ENCODE measurements at regions not wholly inside any gene's neighbourhood (a gene's known extent, or its start where the extent isn't known, plus 50 kb on each side); places are given as distances from the start of the nearest gene placed in this dataset. TPM values are rescaled to one million over a fixed set of nuclear protein-coding genes. Genes with fewer than 3 reads are reported as not detected.

DNA sequence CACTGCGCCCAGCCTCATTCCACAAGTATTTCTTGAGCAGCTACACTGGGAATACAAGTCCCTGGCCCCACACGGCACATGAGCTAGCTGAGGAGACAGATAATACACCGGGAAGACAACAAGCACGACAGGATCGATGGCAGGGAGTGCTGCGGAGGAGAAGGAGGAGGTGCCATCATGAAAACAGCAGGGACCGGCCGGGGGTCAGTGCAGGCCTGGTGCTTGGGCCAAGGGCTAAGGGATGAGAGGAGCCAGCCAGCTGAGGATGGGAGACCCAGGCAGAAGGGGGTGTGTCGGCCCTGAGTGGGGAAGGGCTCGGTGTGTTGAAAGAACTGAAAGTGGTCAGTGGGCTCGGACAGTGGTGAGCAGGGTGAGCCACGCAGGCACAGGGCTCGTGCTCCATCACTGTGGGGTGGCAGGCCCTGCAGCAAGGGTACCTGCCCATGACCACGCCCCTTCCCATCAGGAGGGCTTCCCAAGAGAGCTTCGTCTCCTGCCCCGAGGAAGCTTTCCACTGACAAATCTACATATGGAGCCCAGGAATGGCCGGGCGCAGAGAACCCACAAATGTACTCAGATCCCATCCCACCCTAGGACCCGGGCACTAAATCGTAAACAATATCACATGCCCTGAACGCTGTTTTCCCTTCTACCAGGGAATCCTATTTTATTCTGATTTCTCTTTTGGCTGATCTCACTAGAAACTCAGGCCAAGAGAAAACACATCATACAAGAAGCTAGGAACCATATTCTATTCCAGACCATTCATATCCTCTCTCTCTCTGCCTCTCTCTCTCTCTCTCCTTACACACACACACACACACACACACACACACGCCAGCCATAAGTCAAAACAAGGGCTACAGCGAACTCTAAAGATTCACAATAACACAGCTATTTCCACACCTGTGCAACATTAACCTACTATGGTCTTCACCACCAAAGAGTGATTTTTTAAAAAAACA is 50.7 kb upstream of the TNRC6C start:
- no peaks in the 10 kb centered on the region for H3K4me1 ChIP-seq (ENCODE audit: insufficient read depth)
- DNase-seq (ENCODE audit: extremely low spot score), result no peak
- WGBS, result 86% methylated on average over 23 of the region's 23 CpGs
- no peak overlapping the region for H3K4me3 ChIP-seq (ENCODE audit: low read depth, low read length)
- no peak overlapping the region for H3K27ac ChIP-seq (ENCODE audit: low read depth)
- H3K36me3 ChIP-seq (ENCODE audit: insufficient read depth), result no peaks in the 10 kb centered on the region

DNA sequence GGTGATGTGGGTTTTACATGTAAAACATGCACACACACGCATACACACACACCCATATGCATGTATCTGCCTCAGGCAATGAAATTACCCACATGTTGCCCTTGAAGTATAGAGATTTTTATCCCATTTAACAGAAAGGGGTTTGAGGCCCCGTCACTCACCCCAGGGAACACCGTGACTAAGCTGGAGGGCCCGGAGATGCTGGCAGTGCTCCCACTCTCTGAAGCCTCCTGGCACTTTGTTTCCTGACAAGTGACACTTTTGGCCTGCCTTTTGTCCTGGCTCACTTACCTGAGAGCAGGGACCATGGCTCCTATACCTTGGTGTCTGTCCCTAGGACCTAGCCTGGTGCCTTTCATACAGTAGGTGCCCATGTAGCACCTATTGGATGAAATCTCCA is 50.0 kb upstream of the TNRC6C start:
- DNase-seq (ENCODE audit: extremely low spot score), result no peak
- no peaks in the 10 kb centered on the region for H3K36me3 ChIP-seq (ENCODE audit: insufficient read depth)
- no peaks in the 10 kb centered on the region for H3K4me1 ChIP-seq (ENCODE audit: insufficient read depth)
- H3K4me3 ChIP-seq (ENCODE audit: low read depth, low read length), result no peak overlapping the region
- WGBS, result 75% methylated on average over 4 of the region's 4 CpGs
- no peak overlapping the region for H3K27ac ChIP-seq (ENCODE audit: low read depth)

Small RNAs in the stretch of these regions (small RNA-seq; reads per million reads assigned to genes)
- gene MIR4316 (not detected), gene RF00019 (not detected)
